Liver (tissue), 8 donors: ENCODE measurements at regions not wholly inside any gene's neighbourhood (a gene's known extent, or its start where the extent isn't known, plus 50 kb on each side); places are given as distances from the start of the nearest gene placed in this dataset.

ENCODE experiments used
- DNase-seq: peaks from one replicate; pipeline ENCODE4 v3.0.0-alpha.2; 2017; ENCODE audit warnings: low spot score
- H3K27ac ChIP-seq, 2 donors: one replicate each; pipeline ENCODE4 v1.7.0; 2013; ENCODE audit warnings: inconsistent platforms in 2 of 2, low read length in 2 of 2, control low read depth in 1 of 2, low read depth in 1 of 2, mild to moderate bottlenecking in 1 of 2
- H3K27me3 ChIP-seq, 4 donors: one replicate each; pipeline versions ENCODE4 v1.6.1 to v1.7.0; 2013; ENCODE audit warnings: low read length in 3 of 4, inconsistent platforms in 1 of 4, mild to moderate bottlenecking in 1 of 4, moderate library complexity in 1 of 4; ENCODE audit not compliant: control insufficient read depth in 4 of 4, insufficient read depth in 4 of 4
- H3K36me3 ChIP-seq, 4 donors: one replicate each; pipeline versions ENCODE4 v1.6.1 to v1.7.0; 2013; ENCODE audit warnings: low read length in 3 of 4, mild to moderate bottlenecking in 3 of 4, low read depth in 1 of 4, moderate library complexity in 1 of 4; ENCODE audit not compliant: control insufficient read depth in 4 of 4, insufficient read depth in 3 of 4
- H3K4me1 ChIP-seq, 4 donors: one replicate each; pipeline versions ENCODE4 v1.6.1 to v1.7.0; 2013; ENCODE audit warnings: low read length in 3 of 4, mild to moderate bottlenecking in 3 of 4, moderate library complexity in 1 of 4; ENCODE audit not compliant: control insufficient read depth in 4 of 4, insufficient read depth in 4 of 4
- H3K4me3 ChIP-seq, 3 donors: one replicate each; pipeline versions ENCODE4 v1.6.1 to v1.7.0; 2013; ENCODE audit warnings: low read length in 3 of 3, control low read depth in 1 of 3, low read depth in 1 of 3, mild to moderate bottlenecking in 1 of 3
- H3K9ac ChIP-seq, 2 donors: one replicate each; pipeline ENCODE4 v1.7.0; 2013; ENCODE audit warnings: low read length in 2 of 2, mild to moderate bottlenecking in 2 of 2, moderate library complexity in 2 of 2, control low read depth in 1 of 2, low read depth in 1 of 2
- H3K9me3 ChIP-seq, 4 donors: one replicate each; pipeline versions ENCODE4 v1.6.1 to v1.7.0; 2013; ENCODE audit warnings: low read length in 3 of 4; ENCODE audit not compliant: control insufficient read depth in 4 of 4
- EGR1 ChIP-seq, 2 donors: IDR thresholded peaks; 2 replicates each; pipeline ENCODE4 v1.6.1; 2016 to 2018; ENCODE audit warnings: antibody characterized with exemption in 2 of 2, low read depth in 2 of 2
- FOXA1 ChIP-seq: IDR thresholded peaks from 2 replicates; pipeline ENCODE4 v1.6.1; 2016; ENCODE audit warnings: antibody characterized with exemption
- FOXA2 ChIP-seq: IDR thresholded peaks from 2 replicates; pipeline ENCODE4 v1.6.1; 2016; ENCODE audit warnings: antibody characterized with exemption
- GABPA ChIP-seq, 2 donors: IDR thresholded peaks in 1 of 2; conservative IDR thresholded peaks in 1 of 2; 2 replicates each; pipeline ENCODE4 v1.6.1; 2016; ENCODE audit warnings: antibody characterized with exemption in 2 of 2, mild to moderate bottlenecking in 1 of 2, moderate library complexity in 1 of 2
- HNF4A ChIP-seq, 2 donors: conservative IDR thresholded peaks; 2 replicates each; pipeline ENCODE4 v1.6.1; 2016; ENCODE audit warnings: antibody characterized with exemption in 2 of 2, mild to moderate bottlenecking in 2 of 2
- HNF4G ChIP-seq: IDR thresholded peaks from 2 replicates; pipeline ENCODE4 v1.6.1; 2016; ENCODE audit warnings: antibody characterized with exemption
- JUND ChIP-seq, 2 donors: IDR thresholded peaks; 2 replicates each; pipeline ENCODE4 v1.6.1; 2016; ENCODE audit warnings: antibody characterized with exemption in 2 of 2
- NR2F2 ChIP-seq: IDR thresholded peaks from 2 replicates; pipeline ENCODE4 v1.6.1; 2016; ENCODE audit warnings: antibody characterized with exemption
- RAD21 ChIP-seq, 2 donors: IDR thresholded peaks; 2 replicates each; pipeline ENCODE4 v1.6.1; 2016; ENCODE audit warnings: antibody characterized with exemption in 2 of 2, mild to moderate bottlenecking in 2 of 2
- RXRA ChIP-seq, 2 donors: IDR thresholded peaks; 2 replicates each; pipeline ENCODE4 v1.6.1; 2017 to 2018; ENCODE audit warnings: antibody characterized with exemption in 2 of 2, mild to moderate bottlenecking in 1 of 2
- SP1 ChIP-seq: IDR thresholded peaks from 2 replicates; pipeline ENCODE4 v1.6.1; 2018; ENCODE audit warnings: antibody characterized with exemption, mild to moderate bottlenecking
- YY1 ChIP-seq: IDR thresholded peaks from 2 replicates; pipeline ENCODE4 v1.6.1; 2016; ENCODE audit warnings: antibody characterized with exemption, mild to moderate bottlenecking
- WGBS: extraction: QIAGEN DNeasy Blood & Tissue Kit; methylation state at CpG from one replicate; pipeline ENCODE4 v1.1.7; 2013; 5-methylcytosine and 5-hydroxymethylcytosine counted together
- TF ChIP-seq, protein P1 (sequence below): IDR thresholded peaks from 2 replicates; pipeline ENCODE4 v1.6.1; 2016; ENCODE audit warnings: antibody characterized with exemption
- TF ChIP-seq, protein P2 (sequence below): IDR thresholded peaks from 2 replicates; pipeline ENCODE4 v1.6.1; 2016; ENCODE audit warnings: antibody characterized with exemption
- TF ChIP-seq, protein P3 (sequence below): fragments of 150-350 bp; IDR thresholded peaks from 2 replicates; pipeline ENCODE4 v1.5.1; 2017; ENCODE audit warnings: improper control_type of control experiment, low read depth, low read length; ENCODE audit not compliant: missing input control
- TF ChIP-seq, protein P4 (sequence below): IDR thresholded peaks from 2 replicates; pipeline ENCODE4 v1.6.1; 2016; ENCODE audit warnings: antibody characterized with exemption
- donor health status: healthy.
- donor health status: healthy.
- donor health status: healthy.
- donor health status: healthy.
- donor health status: healthy.

DNA sequence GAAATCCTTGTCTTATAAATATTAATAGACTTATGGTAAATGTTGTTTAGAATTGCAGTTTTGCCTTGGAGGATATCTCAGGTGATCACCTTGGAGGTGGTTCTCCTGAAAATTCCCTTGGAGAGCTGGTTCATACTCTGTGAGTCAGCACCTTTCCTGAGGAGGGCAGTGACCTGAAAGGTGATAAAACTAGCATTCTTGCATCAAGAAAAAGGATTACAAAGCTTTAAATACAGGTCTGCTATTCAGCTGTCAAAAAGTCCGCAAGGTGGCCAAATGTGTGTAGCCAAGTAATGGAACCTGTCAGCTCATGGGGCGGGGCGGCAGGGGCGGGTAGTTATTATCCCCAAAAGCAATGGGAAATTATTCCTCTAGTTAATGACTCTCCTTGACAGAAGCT, 52.8 kb upstream of the EDARADD start:
- no peak overlapping the region for H3K4me3 ChIP-seq
- no peak for DNase-seq
- H3K4me1 ChIP-seq = no peaks in the 10 kb centered on the region
- no peaks in the 10 kb centered on the region for H3K27me3 ChIP-seq
- no peak for TF ChIP-seq FOXA2
- TF ChIP-seq HNF4G = no peak
- TF ChIP-seq EGR1 (IDR thresholded peaks at IDR 0.05; ENCODE audit: low read depth in 2 of 2) = no peak
- TF ChIP-seq, protein P1, sequence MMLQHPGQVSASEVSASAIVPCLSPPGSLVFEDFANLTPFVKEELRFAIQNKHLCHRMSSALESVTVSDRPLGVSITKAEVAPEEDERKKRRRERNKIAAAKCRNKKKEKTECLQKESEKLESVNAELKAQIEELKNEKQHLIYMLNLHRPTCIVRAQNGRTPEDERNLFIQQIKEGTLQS = no peak
- TF ChIP-seq HNF4A (conservative IDR thresholded peaks at IDR 0.05) = no peak
- TF ChIP-seq, protein P2, sequence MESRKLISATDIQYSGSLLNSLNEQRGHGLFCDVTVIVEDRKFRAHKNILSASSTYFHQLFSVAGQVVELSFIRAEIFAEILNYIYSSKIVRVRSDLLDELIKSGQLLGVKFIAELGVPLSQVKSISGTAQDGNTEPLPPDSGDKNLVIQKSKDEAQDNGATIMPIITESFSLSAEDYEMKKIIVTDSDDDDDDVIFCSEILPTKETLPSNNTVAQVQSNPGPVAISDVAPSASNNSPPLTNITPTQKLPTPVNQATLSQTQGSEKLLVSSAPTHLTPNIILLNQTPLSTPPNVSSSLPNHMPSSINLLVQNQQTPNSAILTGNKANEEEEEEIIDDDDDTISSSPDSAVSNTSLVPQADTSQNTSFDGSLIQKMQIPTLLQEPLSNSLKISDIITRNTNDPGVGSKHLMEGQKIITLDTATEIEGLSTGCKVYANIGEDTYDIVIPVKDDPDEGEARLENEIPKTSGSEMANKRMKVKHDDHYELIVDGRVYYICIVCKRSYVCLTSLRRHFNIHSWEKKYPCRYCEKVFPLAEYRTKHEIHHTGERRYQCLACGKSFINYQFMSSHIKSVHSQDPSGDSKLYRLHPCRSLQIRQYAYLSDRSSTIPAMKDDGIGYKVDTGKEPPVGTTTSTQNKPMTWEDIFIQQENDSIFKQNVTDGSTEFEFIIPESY = no peak
- no peak for TF ChIP-seq GABPA (IDR thresholded peaks at IDR 0.05 in 1 of 2, conservative IDR thresholded peaks at IDR 0.05 in 1 of 2)
- TF ChIP-seq SP1 = no peak
- TF ChIP-seq FOXA1 = no peak
- no peak for TF ChIP-seq JUND (IDR thresholded peaks at IDR 0.05)
- no peak for TF ChIP-seq RXRA (IDR thresholded peaks at IDR 0.05)
- TF ChIP-seq RAD21 (IDR thresholded peaks at IDR 0.05) = no peak
- no peak for TF ChIP-seq YY1
- TF ChIP-seq, protein P3, sequence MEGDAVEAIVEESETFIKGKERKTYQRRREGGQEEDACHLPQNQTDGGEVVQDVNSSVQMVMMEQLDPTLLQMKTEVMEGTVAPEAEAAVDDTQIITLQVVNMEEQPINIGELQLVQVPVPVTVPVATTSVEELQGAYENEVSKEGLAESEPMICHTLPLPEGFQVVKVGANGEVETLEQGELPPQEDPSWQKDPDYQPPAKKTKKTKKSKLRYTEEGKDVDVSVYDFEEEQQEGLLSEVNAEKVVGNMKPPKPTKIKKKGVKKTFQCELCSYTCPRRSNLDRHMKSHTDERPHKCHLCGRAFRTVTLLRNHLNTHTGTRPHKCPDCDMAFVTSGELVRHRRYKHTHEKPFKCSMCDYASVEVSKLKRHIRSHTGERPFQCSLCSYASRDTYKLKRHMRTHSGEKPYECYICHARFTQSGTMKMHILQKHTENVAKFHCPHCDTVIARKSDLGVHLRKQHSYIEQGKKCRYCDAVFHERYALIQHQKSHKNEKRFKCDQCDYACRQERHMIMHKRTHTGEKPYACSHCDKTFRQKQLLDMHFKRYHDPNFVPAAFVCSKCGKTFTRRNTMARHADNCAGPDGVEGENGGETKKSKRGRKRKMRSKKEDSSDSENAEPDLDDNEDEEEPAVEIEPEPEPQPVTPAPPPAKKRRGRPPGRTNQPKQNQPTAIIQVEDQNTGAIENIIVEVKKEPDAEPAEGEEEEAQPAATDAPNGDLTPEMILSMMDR = no peak
- no peak overlapping the region for H3K9ac ChIP-seq
- 98% methylated on average over 4 of the region's 4 CpGs for WGBS
- no peaks in the 10 kb centered on the region for H3K9me3 ChIP-seq
- H3K27ac ChIP-seq = no peak overlapping the region
- H3K36me3 ChIP-seq = no peaks in the 10 kb centered on the region

DNA sequence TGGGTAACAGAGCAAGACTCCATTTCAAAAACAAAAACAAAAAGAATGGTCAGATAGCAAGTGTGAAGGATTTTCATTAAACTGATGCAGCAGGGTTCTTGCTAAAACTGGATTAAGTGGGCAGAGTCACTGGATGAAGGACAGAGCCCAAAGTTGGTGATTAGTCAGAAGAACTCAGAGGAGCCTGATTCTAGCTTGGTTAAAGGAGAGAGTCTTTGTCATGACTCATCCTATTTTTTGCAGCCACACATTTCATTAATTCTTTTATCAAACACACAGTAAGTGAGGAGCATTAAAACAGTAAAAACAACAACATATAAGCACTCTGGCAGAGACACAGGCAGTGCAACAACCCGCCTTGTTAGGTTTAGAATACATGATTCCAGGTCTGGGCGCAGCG, 56.0 kb upstream of the EDARADD start:
- Histone ChIP-seq H3K4me3 (no peak overlapping the region), H3K27me3 (no peaks in the 10 kb centered on the region), H3K4me1 (peaks cover 0 to 11% (median 5%) of the 10 kb centered on the region in 4 donors), H3K27ac (no peak overlapping the region), H3K9ac (no peak overlapping the region), H3K36me3 (no peaks in the 10 kb centered on the region), H3K9me3 (no peaks in the 10 kb centered on the region)
- 98% methylated on average over 3 of the region's 3 CpGs for WGBS
- TF ChIP-seq FOXA1 (no peak), RXRA (IDR thresholded peaks at IDR 0.05) (no peak), SP1 (no peak), HNF4G (no peak), NR2F2 (no peak), JUND (IDR thresholded peaks at IDR 0.05) (no peak), RAD21 (IDR thresholded peaks at IDR 0.05) (no peak), FOXA2 (no peak), YY1 (no peak), EGR1 (IDR thresholded peaks at IDR 0.05; ENCODE audit: low read depth in 2 of 2) (no peak)
- TF ChIP-seq, protein P4, sequence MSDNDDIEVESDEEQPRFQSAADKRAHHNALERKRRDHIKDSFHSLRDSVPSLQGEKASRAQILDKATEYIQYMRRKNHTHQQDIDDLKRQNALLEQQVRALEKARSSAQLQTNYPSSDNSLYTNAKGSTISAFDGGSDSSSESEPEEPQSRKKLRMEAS = no peak
- TF ChIP-seq, protein P1 = no peak
- DNase-seq = no peak
